ENCODE measurements at regions not wholly inside any gene's neighbourhood (a gene's known extent, or its start where the extent isn't known, plus 50 kb on each side); places are given as distances from the start of the nearest gene placed in this dataset.

DNA sequence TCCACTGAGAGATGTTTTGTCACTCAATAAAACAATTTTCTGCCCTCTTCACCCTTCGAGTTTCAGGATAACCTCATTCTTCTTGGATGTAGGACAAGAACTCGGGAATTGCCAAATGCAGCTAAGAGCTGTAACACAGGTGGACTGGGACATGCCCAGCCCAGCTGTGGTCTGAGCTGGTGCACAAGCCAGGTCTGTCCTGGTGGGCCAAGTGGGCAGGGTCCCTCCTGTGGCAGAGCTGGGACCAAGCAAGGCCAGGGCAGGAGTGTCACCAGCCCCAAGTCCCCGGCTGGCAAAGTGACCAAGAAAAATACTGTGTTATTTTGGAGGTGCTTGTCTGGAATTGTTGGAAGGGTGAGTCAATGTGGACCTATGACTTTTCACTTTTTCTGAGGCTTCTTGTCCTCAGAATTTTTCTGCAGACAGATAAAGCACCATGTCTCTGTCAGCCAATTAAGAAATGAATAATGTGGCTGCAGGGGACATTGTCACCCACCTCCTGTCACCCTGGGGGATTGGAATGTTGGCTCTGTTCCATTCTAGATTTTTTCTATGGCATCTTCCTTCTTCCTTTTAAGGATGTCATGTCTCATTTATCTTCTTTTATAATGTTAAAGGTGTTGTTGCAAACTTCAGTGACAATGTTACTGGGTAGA, 645.2 kb upstream of the EPHA6 start:
- intact Hi-C loops (cut with DNase I; ENCODE audit: low total_unique reads) (no loop called here), in situ Hi-C loops (cut with MboI; ENCODE audit: low sequenced_read_pairs in 4 of 4) (no loop called here)
- ATAC-seq (no peak), DNase-seq (no peak)
- H3K27ac ChIP-seq = no peak overlapping the region
- no peaks in the 10 kb centered on the region for H3K4me1 ChIP-seq
- TF ChIP-seq POLR2A (IDR thresholded peaks at IDR 0.05) (no peak), CTCF (IDR thresholded peaks at IDR 0.05 in 4 of 5, conservative IDR thresholded peaks at IDR 0.05 in 1 of 5) (no peak)
- H3K4me3 ChIP-seq = no peak overlapping the region
- H3K9me3 ChIP-seq = no peaks in the 10 kb centered on the region
- no peaks in the 10 kb centered on the region for H3K27me3 ChIP-seq
- H3K36me3 ChIP-seq = no peaks in the 10 kb centered on the region

DNA sequence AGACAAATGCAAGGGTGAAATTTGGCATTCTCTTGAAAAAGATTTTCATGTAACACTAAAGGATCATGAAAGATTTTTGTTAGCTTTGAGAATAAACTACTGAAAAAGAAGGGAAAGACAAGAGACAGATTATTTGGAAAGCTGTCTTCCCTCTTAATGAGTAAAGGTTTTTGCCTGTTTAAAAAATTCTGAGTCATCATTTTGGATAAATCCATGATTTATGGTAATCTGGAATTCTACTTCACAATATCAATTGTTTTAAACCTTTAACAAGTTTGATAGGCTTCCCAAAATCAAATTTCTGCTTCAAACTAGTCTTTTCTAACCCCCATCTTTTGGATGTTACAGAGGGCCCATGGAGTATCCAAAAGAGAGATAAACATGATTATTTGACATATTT, 641.5 kb upstream of the EPHA6 start:
- no peak overlapping the region for H3K4me3 ChIP-seq
- H3K9me3 ChIP-seq = no peaks in the 10 kb centered on the region
- in situ Hi-C loops (cut with MboI; ENCODE audit: low sequenced_read_pairs in 4 of 4) (no loop called here), intact Hi-C loops (cut with DNase I; ENCODE audit: low total_unique reads) (no loop called here)
- no peak for ATAC-seq
- H3K27me3 ChIP-seq = no peaks in the 10 kb centered on the region
- no peak overlapping the region for H3K27ac ChIP-seq
- no peak for DNase-seq
- no peaks in the 10 kb centered on the region for H3K4me1 ChIP-seq
- no peaks in the 10 kb centered on the region for H3K36me3 ChIP-seq
- TF ChIP-seq POLR2A (IDR thresholded peaks at IDR 0.05) (no peak), CTCF (IDR thresholded peaks at IDR 0.05 in 4 of 5, conservative IDR thresholded peaks at IDR 0.05 in 1 of 5) (no peak)

DNA sequence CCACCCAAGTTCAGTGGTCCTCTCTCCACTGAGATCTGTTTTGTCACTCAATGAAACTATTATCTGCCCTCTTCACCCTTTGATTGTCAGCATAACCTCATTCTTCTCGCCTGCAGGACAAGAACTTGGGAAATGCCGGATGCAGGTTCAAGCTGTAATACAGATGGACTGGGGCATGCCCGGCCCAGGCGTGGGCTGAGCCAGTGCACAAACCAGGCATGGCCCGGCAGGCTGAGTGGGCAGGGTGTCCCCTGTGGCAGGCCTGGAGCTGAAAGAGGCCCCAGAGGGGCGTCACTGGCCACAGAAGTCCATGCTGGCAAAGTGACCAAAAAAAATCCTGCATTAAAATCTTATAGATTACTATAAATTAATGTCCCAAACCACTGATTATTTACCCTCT, 638.9 kb upstream of the EPHA6 start:
- in situ Hi-C loops (cut with MboI; ENCODE audit: low sequenced_read_pairs in 4 of 4) = no loop called here
- no peaks in the 10 kb centered on the region for H3K9me3 ChIP-seq

GRCh38 chr3:96182756-96183155, 631.6 kb upstream of the EPHA6 start:
- Histone ChIP-seq H3K27me3 (no peaks in the 10 kb centered on the region), H3K4me1 (no peaks in the 10 kb centered on the region), H3K9me3 (no peaks in the 10 kb centered on the region), H3K4me3 (no peak overlapping the region), H3K36me3 (no peaks in the 10 kb centered on the region), H3K27ac (no peak overlapping the region)
- DNase-seq = no peak
- intact Hi-C loops (cut with DNase I; ENCODE audit: low total_unique reads) (no loop called here), in situ Hi-C loops (cut with MboI; ENCODE audit: low sequenced_read_pairs in 4 of 4) (no loop called here)
- TF ChIP-seq CTCF (IDR thresholded peaks at IDR 0.05 in 4 of 5, conservative IDR thresholded peaks at IDR 0.05 in 1 of 5) (no peak), POLR2A (IDR thresholded peaks at IDR 0.05) (no peak)
- ATAC-seq = no peak

More for the DNA sequence above, 638.9 kb upstream of the EPHA6 start:
- Histone ChIP-seq H3K4me1 (no peaks in the 10 kb centered on the region), H3K27ac (no peak overlapping the region), H3K27me3 (no peaks in the 10 kb centered on the region), H3K4me3 (no peak overlapping the region), H3K36me3 (no peaks in the 10 kb centered on the region)
- TF ChIP-seq CTCF (IDR thresholded peaks at IDR 0.05 in 4 of 5, conservative IDR thresholded peaks at IDR 0.05 in 1 of 5) = no peak
- TF ChIP-seq POLR2A (IDR thresholded peaks at IDR 0.05) = no peak
- intact Hi-C loops (cut with DNase I; ENCODE audit: low total_unique reads) = no loop called here
- DNase-seq (no peak), ATAC-seq (no peak)

GRCh38 chr3:96183871-96184270, 630.5 kb upstream of the EPHA6 start:
- Histone ChIP-seq H3K4me1 (no peaks in the 10 kb centered on the region), H3K9me3 (no peaks in the 10 kb centered on the region), H3K4me3 (no peak overlapping the region), H3K27ac (no peak overlapping the region), H3K36me3 (no peaks in the 10 kb centered on the region), H3K27me3 (no peaks in the 10 kb centered on the region)
- TF ChIP-seq CTCF (IDR thresholded peaks at IDR 0.05 in 4 of 5, conservative IDR thresholded peaks at IDR 0.05 in 1 of 5) = no peak
- no peak for TF ChIP-seq POLR2A (IDR thresholded peaks at IDR 0.05)
- intact Hi-C loops (cut with DNase I; ENCODE audit: low total_unique reads) (no loop called here), in situ Hi-C loops (cut with MboI; ENCODE audit: low sequenced_read_pairs in 4 of 4) (no loop called here)
- ATAC-seq (no peak), DNase-seq (no peak)

Measured in gastrocnemius medialis (tissue), 4 donors.